Superior temporal gyrus (tissue), 1 donor: ENCODE measurements at regions not wholly inside any gene's neighbourhood (a gene's known extent, or its start where the extent isn't known, plus 50 kb on each side); places are given as distances from the start of the nearest gene placed in this dataset.
"Not testable (repeated sequence)": the region's sequence is repeated elsewhere in the genome, so short reads cannot be mapped to it uniquely, and the experiment has no call there.

Experiments used
- DNase-seq: peaks from one replicate; pipeline ENCODE4 v3.0.0-alpha.2; 2016; ENCODE audit errors: extremely low spot score

DNA sequence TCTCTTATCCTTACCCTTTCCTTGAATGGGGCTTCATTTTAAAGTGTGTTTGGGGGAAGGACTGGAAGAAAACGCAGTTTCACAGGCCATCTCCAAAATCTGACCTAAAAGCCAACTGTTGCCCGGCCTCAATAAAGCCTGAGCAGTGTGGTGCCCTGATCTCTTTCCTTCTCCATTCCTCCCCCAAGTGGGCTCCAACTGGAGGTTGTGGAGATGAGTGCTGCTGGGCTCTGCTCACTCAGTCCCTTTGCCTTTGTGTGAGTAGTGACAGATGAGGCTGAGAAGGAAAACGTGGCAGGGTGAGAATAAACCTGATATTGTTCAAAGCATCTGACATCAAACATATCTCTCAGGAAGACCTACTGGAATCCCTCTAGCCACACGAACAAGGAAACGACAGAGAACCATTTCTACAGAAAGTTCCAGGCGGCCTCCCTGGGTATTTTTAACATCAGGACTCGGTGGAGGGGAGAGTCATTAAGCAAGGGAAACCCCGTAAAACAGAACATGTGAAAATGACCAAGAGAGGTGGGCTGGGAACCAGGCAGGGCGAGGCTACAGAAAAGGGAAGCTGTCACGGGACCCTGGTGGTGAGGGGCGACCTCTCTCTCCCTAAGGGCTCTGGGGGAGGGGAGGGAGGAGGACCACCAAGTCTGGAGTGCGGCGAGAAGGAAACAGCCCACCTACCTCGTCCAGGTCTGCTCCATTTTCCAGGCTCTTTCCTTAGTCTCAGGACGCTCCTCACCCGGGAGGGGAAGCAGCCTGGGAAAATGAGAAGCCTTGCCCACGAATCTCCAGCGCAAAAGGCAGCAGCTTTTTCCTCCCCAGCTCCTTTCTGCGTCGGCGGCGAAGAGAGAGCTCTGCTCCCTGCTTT is 59.1 kb upstream of the NBPF26 start:
- not testable (repeated sequence) for DNase-seq

GRCh38 chr1:120665250-120665577 is 58.5 kb upstream of the NBPF26 start:
- DNase-seq = not testable (repeated sequence)

GRCh38 chr1:120668187-120668586 is 55.6 kb upstream of the NBPF26 start:
- not testable (repeated sequence) for DNase-seq
